SH-SY5Y (cell line): ENCODE measurements at regions not wholly inside any gene's neighbourhood (a gene's known extent, or its start where the extent isn't known, plus 50 kb on each side); places are given as distances from the start of the nearest gene placed in this dataset.

Source experiments
- GATA2 ChIP-seq: IDR thresholded peaks from 2 replicates; pipeline ENCODE4 v1.6.1; 2011; ENCODE audit warnings: mild to moderate bottlenecking, low read depth, low read length
- GATA3 ChIP-seq: IDR thresholded peaks from 2 replicates; pipeline ENCODE4 v1.6.1; 2011; ENCODE audit warnings: low read depth, mild to moderate bottlenecking, low read length, moderate library complexity

DNA sequence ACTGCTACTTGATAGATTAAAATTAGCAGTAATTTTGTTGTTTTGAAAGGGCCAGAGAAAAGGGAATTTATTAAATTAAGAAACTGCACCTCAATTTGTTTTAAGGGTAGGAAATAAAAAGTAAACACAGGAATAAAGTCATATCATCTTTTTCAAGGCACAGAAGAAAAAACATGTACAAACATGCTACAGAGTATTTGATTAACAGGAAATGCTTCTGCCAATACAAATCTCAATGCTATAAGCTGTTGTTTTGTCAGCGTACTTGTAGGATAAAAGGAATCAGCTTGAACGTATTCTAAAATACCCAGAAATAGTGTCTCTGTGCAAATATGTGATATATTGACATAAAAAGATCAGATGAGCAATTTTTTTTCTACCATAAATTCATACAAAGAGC is 474.0 kb upstream of the MGAT4C start:
- TF ChIP-seq GATA3 (no peak), GATA2 (no peak)

DNA sequence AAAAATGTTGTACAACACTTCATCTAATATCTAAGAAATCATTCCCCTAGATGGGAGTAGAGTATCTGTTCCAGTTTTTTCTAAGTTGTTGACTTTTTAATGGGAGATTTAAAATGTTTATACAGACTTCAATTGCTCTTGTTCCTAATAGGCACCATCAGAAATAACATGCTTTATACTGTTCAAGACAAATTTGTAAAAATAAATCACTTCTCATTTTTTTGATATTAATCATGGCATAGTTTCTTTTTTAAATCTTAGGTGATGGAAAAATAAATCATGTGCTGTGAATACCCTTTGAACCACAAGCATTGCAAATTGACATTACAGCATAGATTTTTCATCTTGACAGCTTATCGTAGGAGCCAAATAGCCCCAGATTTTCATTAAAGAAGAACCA is 473.5 kb upstream of the MGAT4C start:
- TF ChIP-seq GATA2: no peak
- no peak for TF ChIP-seq GATA3

DNA sequence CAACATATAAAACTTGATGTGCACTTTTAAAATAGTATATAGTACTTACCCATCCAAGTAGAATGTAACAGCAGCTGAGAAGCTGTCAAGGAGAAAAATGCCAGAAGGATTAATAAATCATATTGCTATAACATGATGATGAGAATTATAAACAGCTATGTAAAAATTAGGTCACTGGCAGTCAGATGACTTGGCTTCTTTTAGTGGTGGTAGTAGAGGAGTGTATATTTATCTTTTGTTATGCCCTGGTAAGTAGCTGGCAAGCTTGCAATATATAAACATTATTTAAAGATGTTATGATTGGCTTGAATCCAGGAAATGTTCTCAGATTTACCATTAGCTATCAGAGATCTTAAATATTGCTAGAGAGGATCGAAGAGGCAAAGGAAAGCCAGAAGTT is 471.0 kb upstream of the MGAT4C start:
- no peak for TF ChIP-seq GATA3
- TF ChIP-seq GATA2: no peak

GRCh38 chr12:86724716-86725115 is 468.5 kb upstream of the MGAT4C start:
- TF ChIP-seq GATA2 (no peak), GATA3 (no peak)

GRCh38 chr12:86723326-86723725 is 467.1 kb upstream of the MGAT4C start:
- TF ChIP-seq GATA2 (no peak), GATA3 (no peak)

- TF ChIP-seq GATA2: no peak
Observed at GRCh38 chr12:86721713-86722397, 465.7 kb upstream of the MGAT4C start.

- TF ChIP-seq GATA2 (no peak), GATA3 (no peak)
Observed at GRCh38 chr12:86719381-86719780, 463.2 kb upstream of the MGAT4C start.

- TF ChIP-seq GATA3 (no peak), GATA2 (no peak)
Observed at GRCh38 chr12:86713121-86713520, 456.9 kb upstream of the MGAT4C start.

DNA sequence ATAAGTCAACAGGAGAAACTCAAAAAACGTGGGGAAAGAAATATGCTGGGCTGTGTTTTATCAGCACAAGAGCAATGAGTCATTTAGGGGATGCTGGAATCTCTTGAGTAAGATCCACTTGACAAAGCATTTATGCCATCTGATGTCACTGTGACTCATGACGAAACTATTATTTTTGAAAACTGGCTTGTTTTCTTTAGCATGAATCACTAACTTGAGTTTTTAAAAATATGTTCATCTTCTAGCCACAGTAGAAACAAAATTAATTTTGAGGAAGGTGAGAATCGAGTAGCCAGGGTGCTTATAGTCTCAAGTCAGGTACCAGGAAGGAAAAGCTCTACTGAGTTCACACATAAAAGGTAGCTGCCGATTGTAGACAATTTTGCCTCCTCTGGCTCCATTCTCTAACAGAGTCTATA is 456.2 kb upstream of the MGAT4C start:
- TF ChIP-seq GATA3 (no peak), GATA2 (no peak)

GRCh38 chr12:86711731-86712130 is 455.5 kb upstream of the MGAT4C start:
- TF ChIP-seq GATA3 (no peak), GATA2 (no peak)

- no peak for TF ChIP-seq GATA3
- TF ChIP-seq GATA2: no peak
Observed at GRCh38 chr12:86710109-86710508, 453.9 kb upstream of the MGAT4C start.

DNA sequence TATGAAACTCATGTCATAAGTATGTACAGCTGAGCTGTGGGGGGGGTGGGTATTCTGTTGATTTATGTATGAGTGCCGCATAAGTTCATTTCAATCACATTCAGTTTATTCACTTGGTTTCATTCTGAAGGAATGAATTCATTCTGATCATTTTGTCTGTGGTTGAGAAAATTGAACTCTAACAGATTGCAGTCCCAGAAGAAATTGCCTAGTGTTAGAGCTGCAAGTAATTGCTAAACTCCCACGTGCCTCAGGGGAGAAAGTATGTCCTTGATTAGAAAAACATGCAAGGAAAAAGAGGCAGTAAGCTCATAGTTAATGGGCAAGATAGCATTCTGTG is 442.4 kb upstream of the MGAT4C start:
- no peak for TF ChIP-seq GATA3
- TF ChIP-seq GATA2: no peak

GRCh38 chr12:86697916-86698640 is 441.9 kb upstream of the MGAT4C start:
- TF ChIP-seq GATA2 (no peak), GATA3 (no peak)

GRCh38 chr12:86683568-86684304 is 427.5 kb upstream of the MGAT4C start:
- TF ChIP-seq GATA3 (no peak), GATA2 (no peak)

- TF ChIP-seq GATA3 (no peak), GATA2 (no peak)
Observed at GRCh38 chr12:86681060-86681459, 424.9 kb upstream of the MGAT4C start.

GRCh38 chr12:86675197-86675596 is 419.0 kb upstream of the MGAT4C start:
- 0 out of 2 replicates have a peak, but pooled peaks have one; percentile 27 for TF ChIP-seq GATA2
- TF ChIP-seq GATA3: no peak
